Caco-2 (cell line): ENCODE measurements at regions not wholly inside any gene's neighbourhood (a gene's known extent, or its start where the extent isn't known, plus 50 kb on each side); places are given as distances from the start of the nearest gene placed in this dataset.

Experiments used
- BruUV-seq: library from RNA; stranded (reverse); fragments of 400-500 nt; replicated peaks from 2 replicates; lab custom pipeline; 2021; lab: Mats Ljungman, UMichigan
- CTCF ChIA-PET: fragments of 300-600 bp; sonication (Branson Sonifier 250); formaldehyde crosslinking; loops from one replicate; lab custom pipeline; 2022; ENCODE audit warnings: antibody characterized with exemption; lab: Charles Lee
- POLR2A ChIA-PET: fragments of 300-600 bp; sonication (Branson Sonifier 250); formaldehyde crosslinking; loops from one replicate; lab custom pipeline; 2022; ENCODE audit warnings: antibody characterized with exemption; lab: Charles Lee
- DNase-seq, 2 experiments: peaks; one replicate each; pipeline versions ENCODE4 v3.0.0 to v3.0.0-alpha.2; 2020 to 2022
- H3K27me3 ChIP-seq: replicated peaks from 2 replicates; pipeline ENCODE4 v1.6.0; 2011; ENCODE audit warnings: low read length; ENCODE audit not compliant: control insufficient read depth, insufficient read depth
- H3K36me3 ChIP-seq: 2 replicates; pipeline ENCODE4 v1.5.1; 2011; ENCODE audit warnings: low read length; ENCODE audit not compliant: control insufficient read depth, insufficient read depth
- H3K4me1 ChIP-seq: fragments of 250-450 bp; sonication (Bioruptor Pico); 2 replicates; pipeline ENCODE4 v1.5.1; 2020; ENCODE audit warnings: mild to moderate bottlenecking
- H3K4me3 ChIP-seq: 2 replicates; pipeline ENCODE4 v1.5.1; 2011; ENCODE audit warnings: low read depth, mild to moderate bottlenecking, control low read depth, low read length
- H3K9me3 ChIP-seq: fragments of 250-450 bp; sonication (Bioruptor Pico); 2 replicates; pipeline ENCODE4 v1.5.1; 2020; ENCODE audit warnings: mild to moderate bottlenecking, moderate library complexity
- H3K27ac Mint-ChIP-seq: one replicate; pipeline ENCODE4 v1.8.0; 2022; ENCODE audit warnings: mixed read lengths; ENCODE audit not compliant: unreplicated experiment
- H3K27me3 Mint-ChIP-seq: one replicate; pipeline ENCODE4 v1.8.0; 2022; ENCODE audit warnings: mixed read lengths; ENCODE audit not compliant: insufficient read depth, unreplicated experiment
- H3K36me3 Mint-ChIP-seq: one replicate; pipeline ENCODE4 v1.8.0; 2022; ENCODE audit warnings: mild to moderate bottlenecking, mixed read lengths; ENCODE audit not compliant: insufficient read depth, unreplicated experiment
- H3K4me1 Mint-ChIP-seq: one replicate; pipeline ENCODE4 v1.8.0; 2022; ENCODE audit warnings: low read depth, mixed read lengths; ENCODE audit not compliant: unreplicated experiment
- H3K4me3 Mint-ChIP-seq: one replicate; pipeline ENCODE4 v1.8.0; 2022; ENCODE audit warnings: mild to moderate bottlenecking, moderate library complexity, mixed read lengths; ENCODE audit not compliant: unreplicated experiment
- H3K9me3 Mint-ChIP-seq: one replicate; pipeline ENCODE4 v1.8.0; 2022; ENCODE audit warnings: mixed read lengths; ENCODE audit not compliant: unreplicated experiment
- intact Hi-C: fragments of 100-400 bp; cut with micrococcal nuclease; formaldehyde crosslinking; loops from one replicate; pipeline ENCODE4 v1.10.0; 2022; ENCODE audit not compliant: unreplicated experiment
- TF ChIP-seq, protein P1 (sequence below), 2 experiments: fragments of 200-600 bp in 1 of 2; IDR thresholded peaks; 1 replicate in 1 of 2; 2 replicates in 1 of 2; pipeline versions ENCODE4 v1.5.1 to v1.8.0; 2011 to 2022; ENCODE audit warnings: antibody characterized with exemption in 1 of 2, control low read depth in 1 of 2, inconsistent platforms in 1 of 2, low read depth in 1 of 2, low read length in 1 of 2, mild to moderate bottlenecking in 1 of 2, moderate library complexity in 1 of 2; ENCODE audit not compliant: insufficient read depth in 1 of 2, severe bottlenecking in 1 of 2, unreplicated experiment in 1 of 2

DNA sequence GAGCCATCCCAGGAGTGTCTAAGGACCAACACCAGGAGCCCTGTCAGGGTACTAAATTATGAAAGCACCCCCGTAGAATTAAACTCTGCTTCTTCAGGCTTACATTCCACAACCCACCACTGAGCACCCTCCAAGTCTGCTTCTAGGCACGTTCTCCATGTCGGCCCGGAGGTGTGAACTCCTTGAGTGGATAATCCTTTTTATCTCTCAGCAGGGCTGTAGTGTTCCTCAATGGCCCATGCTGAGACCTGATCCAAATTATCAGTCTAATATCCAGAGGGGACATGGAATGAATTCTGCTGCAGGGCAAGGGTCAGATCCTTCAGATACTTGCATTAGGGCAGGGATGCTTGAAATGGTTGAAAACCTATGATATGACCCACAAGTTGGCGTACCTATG, 55.9 kb upstream of the TARP start:
- no peak overlapping the region for H3K27ac Mint-ChIP-seq
- H3K27me3 Mint-ChIP-seq = peaks cover 9% of the 10 kb centered on the region
- H3K4me3 Mint-ChIP-seq = no peak overlapping the region
- no peaks in the 10 kb centered on the region for H3K36me3 Mint-ChIP-seq
- Histone ChIP-seq H3K9me3 (no peaks in the 10 kb centered on the region), H3K27me3 (no peaks in the 10 kb centered on the region), H3K4me1 (peaks cover 13% of the 10 kb centered on the region), H3K36me3 (no peaks in the 10 kb centered on the region), H3K4me3 (no peak overlapping the region)
- ChIA-PET CTCF (interaction anchor here (0.5 kb wide), 1 partner anchor 195 kb away, joined by 3 read pairs; no protein-coding TSS in a partner anchor), POLR2A (no interaction called here)
- no peak for DNase-seq
- TF ChIP-seq, protein P1, sequence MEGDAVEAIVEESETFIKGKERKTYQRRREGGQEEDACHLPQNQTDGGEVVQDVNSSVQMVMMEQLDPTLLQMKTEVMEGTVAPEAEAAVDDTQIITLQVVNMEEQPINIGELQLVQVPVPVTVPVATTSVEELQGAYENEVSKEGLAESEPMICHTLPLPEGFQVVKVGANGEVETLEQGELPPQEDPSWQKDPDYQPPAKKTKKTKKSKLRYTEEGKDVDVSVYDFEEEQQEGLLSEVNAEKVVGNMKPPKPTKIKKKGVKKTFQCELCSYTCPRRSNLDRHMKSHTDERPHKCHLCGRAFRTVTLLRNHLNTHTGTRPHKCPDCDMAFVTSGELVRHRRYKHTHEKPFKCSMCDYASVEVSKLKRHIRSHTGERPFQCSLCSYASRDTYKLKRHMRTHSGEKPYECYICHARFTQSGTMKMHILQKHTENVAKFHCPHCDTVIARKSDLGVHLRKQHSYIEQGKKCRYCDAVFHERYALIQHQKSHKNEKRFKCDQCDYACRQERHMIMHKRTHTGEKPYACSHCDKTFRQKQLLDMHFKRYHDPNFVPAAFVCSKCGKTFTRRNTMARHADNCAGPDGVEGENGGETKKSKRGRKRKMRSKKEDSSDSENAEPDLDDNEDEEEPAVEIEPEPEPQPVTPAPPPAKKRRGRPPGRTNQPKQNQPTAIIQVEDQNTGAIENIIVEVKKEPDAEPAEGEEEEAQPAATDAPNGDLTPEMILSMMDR (IDR thresholded peaks at IDR 0.05; ENCODE audit: insufficient read depth in 1 of 2, low read depth in 1 of 2, low read length in 1 of 2, severe bottlenecking in 1 of 2, unreplicated experiment in 1 of 2) = no peak
- peaks cover 7% of the 10 kb centered on the region for H3K4me1 Mint-ChIP-seq
- no TSS peak for BruUV-seq
- no peaks in the 10 kb centered on the region for H3K9me3 Mint-ChIP-seq
- intact Hi-C loops = no loop called here

DNA sequence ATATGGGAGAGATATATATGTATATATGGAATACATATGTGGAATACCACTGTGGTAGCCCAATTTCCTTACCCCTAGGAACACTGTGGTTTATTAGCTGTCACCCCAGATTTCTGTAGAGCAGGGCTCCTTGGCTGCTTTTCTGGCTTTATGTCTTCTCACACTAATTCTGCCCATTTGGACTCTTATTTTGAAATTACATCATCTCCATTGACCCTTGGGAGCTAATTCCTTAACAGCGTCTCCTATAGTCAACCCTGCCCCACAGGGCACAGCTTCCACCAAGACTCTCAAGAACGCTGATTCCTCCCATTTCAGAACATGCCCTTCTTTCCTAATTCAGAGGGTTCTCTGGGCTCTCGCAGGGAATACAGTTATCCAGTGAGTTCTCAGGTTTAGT, 55.4 kb upstream of the TARP start:
- no peaks in the 10 kb centered on the region for H3K9me3 ChIP-seq
- no peaks in the 10 kb centered on the region for H3K27me3 ChIP-seq
- H3K36me3 ChIP-seq = no peaks in the 10 kb centered on the region
- Mint-ChIP-seq H3K4me3 (no peak overlapping the region), H3K27ac (no peak overlapping the region), H3K27me3 (peaks cover 10% of the 10 kb centered on the region), H3K36me3 (no peaks in the 10 kb centered on the region), H3K9me3 (no peaks in the 10 kb centered on the region), H3K4me1 (peaks cover 7% of the 10 kb centered on the region)
- TF ChIP-seq, protein P1 (IDR thresholded peaks at IDR 0.05; ENCODE audit: insufficient read depth in 1 of 2, low read depth in 1 of 2, low read length in 1 of 2, severe bottlenecking in 1 of 2, unreplicated experiment in 1 of 2) = no peak
- ChIA-PET CTCF (no interaction called here), POLR2A (no interaction called here)
- no peak for DNase-seq
- intact Hi-C loops = no loop called here
- peaks cover 13% of the 10 kb centered on the region for H3K4me1 ChIP-seq
- no TSS peak for BruUV-seq
- H3K4me3 ChIP-seq = no peak overlapping the region

DNA sequence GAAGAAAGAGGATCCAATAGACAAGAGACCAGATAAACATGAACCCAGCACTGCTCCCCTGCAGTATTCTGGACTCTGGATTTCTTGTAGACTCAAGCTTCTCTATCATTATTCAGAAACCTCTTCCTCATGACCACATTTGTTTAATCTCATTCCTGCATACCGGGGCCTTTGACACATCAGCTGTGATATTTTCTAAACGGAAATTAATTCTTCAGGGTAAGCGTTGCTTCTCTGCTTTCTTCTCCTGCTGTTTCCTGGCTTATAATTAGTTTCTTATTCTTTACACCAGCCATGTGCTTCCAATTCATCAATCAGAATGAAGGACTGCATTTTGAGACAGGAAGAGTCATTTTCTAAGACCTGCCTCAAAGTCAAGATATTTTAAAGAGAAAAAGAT, 54.2 kb upstream of the TARP start:
- no peak for DNase-seq
- H3K36me3 Mint-ChIP-seq = no peaks in the 10 kb centered on the region
- H3K4me1 Mint-ChIP-seq = peaks cover 7% of the 10 kb centered on the region
- TF ChIP-seq, protein P1 (IDR thresholded peaks at IDR 0.05; ENCODE audit: insufficient read depth in 1 of 2, low read depth in 1 of 2, low read length in 1 of 2, severe bottlenecking in 1 of 2, unreplicated experiment in 1 of 2) = no peak
- no peak overlapping the region for H3K27ac Mint-ChIP-seq
- Histone ChIP-seq H3K4me3 (no peak overlapping the region), H3K27me3 (no peaks in the 10 kb centered on the region), H3K9me3 (no peaks in the 10 kb centered on the region), H3K36me3 (no peaks in the 10 kb centered on the region), H3K4me1 (peaks cover 10% of the 10 kb centered on the region)
- POLR2A ChIA-PET = no interaction called here
- CTCF ChIA-PET = no interaction called here
- intact Hi-C loops = no loop called here
- peaks cover 14% of the 10 kb centered on the region for H3K27me3 Mint-ChIP-seq
- H3K9me3 Mint-ChIP-seq = no peaks in the 10 kb centered on the region
- no peak overlapping the region for H3K4me3 Mint-ChIP-seq
- no TSS peak for BruUV-seq
